ENCODE measurements at regions not wholly inside any gene's neighbourhood (a gene's known extent, or its start where the extent isn't known, plus 50 kb on each side); places are given as distances from the start of the nearest gene placed in this dataset.

DNA sequence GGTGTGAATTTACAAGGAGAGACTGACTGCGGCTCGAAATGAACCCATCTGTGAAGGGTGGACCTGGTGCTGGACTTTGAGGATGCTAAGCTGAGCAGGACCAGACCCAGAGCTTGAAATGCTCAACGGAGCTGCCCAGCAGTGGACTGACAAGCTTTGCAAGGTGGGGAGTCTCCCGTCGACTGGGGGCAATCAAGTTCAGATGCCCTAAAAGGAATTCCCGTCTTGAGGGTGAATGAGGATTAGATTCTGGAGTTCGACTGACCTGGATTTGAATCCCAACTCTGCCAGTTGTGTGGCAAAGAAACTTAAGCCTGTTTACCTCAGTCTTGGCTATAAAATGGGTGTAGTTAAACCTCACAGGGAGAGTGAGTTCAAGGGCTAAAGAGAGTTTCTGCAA, 204.4 kb upstream of the LHX5 start:
- TF ChIP-seq, protein P1, sequence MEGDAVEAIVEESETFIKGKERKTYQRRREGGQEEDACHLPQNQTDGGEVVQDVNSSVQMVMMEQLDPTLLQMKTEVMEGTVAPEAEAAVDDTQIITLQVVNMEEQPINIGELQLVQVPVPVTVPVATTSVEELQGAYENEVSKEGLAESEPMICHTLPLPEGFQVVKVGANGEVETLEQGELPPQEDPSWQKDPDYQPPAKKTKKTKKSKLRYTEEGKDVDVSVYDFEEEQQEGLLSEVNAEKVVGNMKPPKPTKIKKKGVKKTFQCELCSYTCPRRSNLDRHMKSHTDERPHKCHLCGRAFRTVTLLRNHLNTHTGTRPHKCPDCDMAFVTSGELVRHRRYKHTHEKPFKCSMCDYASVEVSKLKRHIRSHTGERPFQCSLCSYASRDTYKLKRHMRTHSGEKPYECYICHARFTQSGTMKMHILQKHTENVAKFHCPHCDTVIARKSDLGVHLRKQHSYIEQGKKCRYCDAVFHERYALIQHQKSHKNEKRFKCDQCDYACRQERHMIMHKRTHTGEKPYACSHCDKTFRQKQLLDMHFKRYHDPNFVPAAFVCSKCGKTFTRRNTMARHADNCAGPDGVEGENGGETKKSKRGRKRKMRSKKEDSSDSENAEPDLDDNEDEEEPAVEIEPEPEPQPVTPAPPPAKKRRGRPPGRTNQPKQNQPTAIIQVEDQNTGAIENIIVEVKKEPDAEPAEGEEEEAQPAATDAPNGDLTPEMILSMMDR (IDR thresholded peaks at IDR 0.05; ENCODE audit: low read depth, low read length): no peak

GRCh38 chr12:113674996-113675395, 203.3 kb upstream of the LHX5 start:
- TF ChIP-seq, protein P1 (IDR thresholded peaks at IDR 0.05; ENCODE audit: low read depth, low read length): no peak
- no peak for DNase-seq (ENCODE audit: extremely low read depth, low read depth)

More for the DNA sequence above, 204.4 kb upstream of the LHX5 start:
- no peak for DNase-seq (ENCODE audit: extremely low read depth, low read depth)

GRCh38 chr12:113674302-113674701, 202.6 kb upstream of the LHX5 start:
- TF ChIP-seq, protein P1 (IDR thresholded peaks at IDR 0.05; ENCODE audit: low read depth, low read length): no peak
- no peak for DNase-seq (ENCODE audit: extremely low read depth, low read depth)

DNA sequence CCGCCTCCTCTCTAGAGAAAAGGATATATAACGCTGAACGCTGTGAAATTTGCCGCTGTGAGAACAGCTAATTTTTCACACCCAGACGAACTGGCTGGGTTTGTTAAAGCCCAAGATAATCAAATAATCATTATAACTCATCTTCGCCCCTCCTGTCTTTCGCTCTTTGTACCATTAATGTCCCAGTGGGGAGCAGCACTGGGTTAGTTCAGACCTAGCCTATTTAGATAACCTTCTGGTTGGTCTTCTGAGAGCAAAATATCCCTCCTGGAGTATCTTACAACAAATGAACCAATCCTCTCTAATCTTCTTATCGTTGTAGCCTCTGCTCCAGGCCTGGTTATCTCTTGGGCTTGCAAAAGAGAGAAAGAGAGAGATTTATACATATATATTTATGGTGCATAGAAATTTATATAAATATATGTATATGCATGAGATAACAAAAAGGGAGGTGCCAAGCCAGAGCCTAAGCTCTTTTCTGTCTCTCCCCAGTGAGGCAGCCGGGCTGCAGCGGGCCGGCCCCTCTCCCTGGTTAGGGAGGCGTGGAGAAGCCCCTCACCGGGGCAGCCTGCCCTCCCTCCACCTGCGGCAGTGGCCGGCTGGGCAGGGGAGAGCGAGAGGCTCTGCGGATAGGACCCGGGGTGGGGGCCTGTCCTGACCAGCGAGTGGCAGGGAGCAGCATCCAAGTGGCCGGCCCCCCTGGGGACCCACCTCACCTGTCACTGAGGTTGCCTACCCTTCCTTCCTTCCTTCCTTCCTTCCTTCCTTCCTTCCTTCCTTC, 202.0 kb upstream of the LHX5 start:
- DNase-seq (ENCODE audit: extremely low read depth, low read depth): no peak
- TF ChIP-seq, protein P1 (IDR thresholded peaks at IDR 0.05; ENCODE audit: low read depth, low read length): no peak

GRCh38 chr12:113670742-113671141, 199.1 kb upstream of the LHX5 start:
- DNase-seq (ENCODE audit: extremely low read depth, low read depth): no peak
- TF ChIP-seq, protein P1 (IDR thresholded peaks at IDR 0.05; ENCODE audit: low read depth, low read length): no peak

DNA sequence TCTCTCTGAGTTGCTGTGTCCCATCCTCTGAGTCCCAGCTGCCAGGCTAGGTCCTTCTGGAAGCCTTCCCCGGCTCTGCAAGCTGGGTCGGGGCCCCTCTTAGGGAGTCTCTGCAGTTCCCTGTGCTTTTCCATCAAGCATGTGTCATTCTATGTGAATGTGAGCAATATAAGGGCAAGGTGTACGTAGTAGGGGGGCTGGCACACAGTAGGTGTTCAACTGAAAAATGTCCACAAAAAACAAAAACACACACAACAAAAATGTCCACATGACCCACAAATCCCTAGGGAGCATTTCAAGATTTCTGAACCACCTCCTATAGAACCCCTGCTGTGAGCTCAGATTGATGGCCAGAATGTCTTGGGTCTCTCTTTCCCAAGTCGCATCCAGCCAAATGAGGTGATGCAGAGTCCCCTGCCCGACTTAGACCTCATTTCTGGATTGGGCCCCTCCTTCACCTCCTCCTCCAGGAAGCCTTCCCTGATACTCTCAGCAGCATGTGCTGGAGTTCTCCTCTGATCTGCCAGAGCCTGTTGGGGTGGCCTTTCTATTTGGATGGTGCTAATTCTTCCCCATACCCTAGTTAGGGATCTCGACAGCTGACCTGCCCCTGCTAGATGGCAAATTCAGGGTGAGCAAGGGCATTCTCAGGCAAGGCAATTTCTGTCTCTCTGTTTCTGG, 196.1 kb upstream of the LHX5 start:
- TF ChIP-seq, protein P1 (IDR thresholded peaks at IDR 0.05; ENCODE audit: low read depth, low read length): no peak
- DNase-seq (ENCODE audit: extremely low read depth, low read depth): no peak

- DNase-seq (ENCODE audit: extremely low read depth, low read depth): no peak
- TF ChIP-seq, protein P1 (IDR thresholded peaks at IDR 0.05; ENCODE audit: low read depth, low read length): no peak
These were observed 195.4 kb upstream of the LHX5 start for GRCh38 chr12:113667095-113667494.

Measured in AG09319 (cell line).